Calu3 (cell line): ENCODE measurements at regions not wholly inside any gene's neighbourhood (a gene's known extent, or its start where the extent isn't known, plus 50 kb on each side); places are given as distances from the start of the nearest gene placed in this dataset.

Source experiments
- BruUV-seq: library from RNA; stranded (reverse); fragments of 400-500 nt; replicated peaks from 2 replicates; lab custom pipeline; 2021; lab: Mats Ljungman, UMichigan
- CTCF ChIA-PET: fragments of 300-600 bp; sonication (Branson Sonifier 250); formaldehyde crosslinking; loops from one replicate; lab custom pipeline; 2022; ENCODE audit warnings: antibody characterized with exemption; lab: Charles Lee
- DNase-seq: peaks from one replicate; pipeline ENCODE4 v3.0.0; 2022
- H3K27ac Mint-ChIP-seq: one replicate; pipeline ENCODE4 v1.8.0; 2022; ENCODE audit warnings: mixed read lengths; ENCODE audit not compliant: unreplicated experiment
- H3K27me3 Mint-ChIP-seq: one replicate; pipeline ENCODE4 v1.8.0; 2022; ENCODE audit warnings: mixed read lengths; ENCODE audit not compliant: unreplicated experiment
- H3K36me3 Mint-ChIP-seq: one replicate; pipeline ENCODE4 v1.8.0; 2022; ENCODE audit warnings: mild to moderate bottlenecking, moderate library complexity, mixed read lengths; ENCODE audit not compliant: insufficient read depth, unreplicated experiment
- H3K4me1 Mint-ChIP-seq: one replicate; pipeline ENCODE4 v1.8.0; 2022; ENCODE audit warnings: mild to moderate bottlenecking, low read depth, mixed read lengths; ENCODE audit not compliant: unreplicated experiment
- H3K4me3 Mint-ChIP-seq: one replicate; pipeline ENCODE4 v1.8.0; 2022; ENCODE audit warnings: mild to moderate bottlenecking, low read depth, moderate library complexity, mixed read lengths; ENCODE audit not compliant: unreplicated experiment
- H3K9me3 Mint-ChIP-seq: one replicate; pipeline ENCODE4 v1.8.0; 2022; ENCODE audit warnings: low read depth, mixed read lengths; ENCODE audit not compliant: unreplicated experiment
- intact Hi-C: fragments of 100-400 bp; cut with micrococcal nuclease; formaldehyde crosslinking; loops from one replicate; pipeline ENCODE4 v1.10.0; 2022; ENCODE audit not compliant: unreplicated experiment
- TF ChIP-seq, protein P1 (sequence below): fragments of 200-600 bp; IDR thresholded peaks from one replicate; pipeline ENCODE4 v1.8.0; 2022; ENCODE audit warnings: antibody characterized with exemption; ENCODE audit not compliant: unreplicated experiment

DNA sequence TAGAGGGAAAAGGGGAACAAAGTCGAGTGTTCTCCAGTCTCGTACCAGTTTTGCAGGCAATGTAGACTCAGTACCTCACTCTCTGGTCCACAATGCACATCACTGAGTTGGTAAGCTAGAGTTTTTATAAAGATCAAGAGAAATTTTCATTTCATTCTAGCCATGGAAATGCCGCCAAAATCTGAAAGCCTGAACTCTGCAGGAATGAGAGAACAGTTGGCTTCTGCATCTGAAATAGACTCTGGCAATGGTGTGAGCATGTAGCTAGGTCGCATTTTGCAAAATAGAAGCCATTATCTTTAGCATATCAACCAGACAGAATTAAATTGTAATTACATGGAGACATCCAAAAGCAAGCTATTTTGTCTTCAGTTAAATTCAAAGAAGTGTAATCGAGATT lies 381.0 kb downstream of the NOVA1 start:
- TF ChIP-seq, protein P1, sequence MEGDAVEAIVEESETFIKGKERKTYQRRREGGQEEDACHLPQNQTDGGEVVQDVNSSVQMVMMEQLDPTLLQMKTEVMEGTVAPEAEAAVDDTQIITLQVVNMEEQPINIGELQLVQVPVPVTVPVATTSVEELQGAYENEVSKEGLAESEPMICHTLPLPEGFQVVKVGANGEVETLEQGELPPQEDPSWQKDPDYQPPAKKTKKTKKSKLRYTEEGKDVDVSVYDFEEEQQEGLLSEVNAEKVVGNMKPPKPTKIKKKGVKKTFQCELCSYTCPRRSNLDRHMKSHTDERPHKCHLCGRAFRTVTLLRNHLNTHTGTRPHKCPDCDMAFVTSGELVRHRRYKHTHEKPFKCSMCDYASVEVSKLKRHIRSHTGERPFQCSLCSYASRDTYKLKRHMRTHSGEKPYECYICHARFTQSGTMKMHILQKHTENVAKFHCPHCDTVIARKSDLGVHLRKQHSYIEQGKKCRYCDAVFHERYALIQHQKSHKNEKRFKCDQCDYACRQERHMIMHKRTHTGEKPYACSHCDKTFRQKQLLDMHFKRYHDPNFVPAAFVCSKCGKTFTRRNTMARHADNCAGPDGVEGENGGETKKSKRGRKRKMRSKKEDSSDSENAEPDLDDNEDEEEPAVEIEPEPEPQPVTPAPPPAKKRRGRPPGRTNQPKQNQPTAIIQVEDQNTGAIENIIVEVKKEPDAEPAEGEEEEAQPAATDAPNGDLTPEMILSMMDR = no peak
- CTCF ChIA-PET = no interaction called here
- Mint-ChIP-seq H3K36me3 (no peaks in the 10 kb centered on the region), H3K4me1 (no peaks in the 10 kb centered on the region), H3K4me3 (no peak overlapping the region), H3K9me3 (peaks cover 10% of the 10 kb centered on the region), H3K27me3 (no peaks in the 10 kb centered on the region), H3K27ac (no peak overlapping the region)
- no TSS peak for BruUV-seq
- intact Hi-C loops = no loop called here
- DNase-seq = no peak

DNA sequence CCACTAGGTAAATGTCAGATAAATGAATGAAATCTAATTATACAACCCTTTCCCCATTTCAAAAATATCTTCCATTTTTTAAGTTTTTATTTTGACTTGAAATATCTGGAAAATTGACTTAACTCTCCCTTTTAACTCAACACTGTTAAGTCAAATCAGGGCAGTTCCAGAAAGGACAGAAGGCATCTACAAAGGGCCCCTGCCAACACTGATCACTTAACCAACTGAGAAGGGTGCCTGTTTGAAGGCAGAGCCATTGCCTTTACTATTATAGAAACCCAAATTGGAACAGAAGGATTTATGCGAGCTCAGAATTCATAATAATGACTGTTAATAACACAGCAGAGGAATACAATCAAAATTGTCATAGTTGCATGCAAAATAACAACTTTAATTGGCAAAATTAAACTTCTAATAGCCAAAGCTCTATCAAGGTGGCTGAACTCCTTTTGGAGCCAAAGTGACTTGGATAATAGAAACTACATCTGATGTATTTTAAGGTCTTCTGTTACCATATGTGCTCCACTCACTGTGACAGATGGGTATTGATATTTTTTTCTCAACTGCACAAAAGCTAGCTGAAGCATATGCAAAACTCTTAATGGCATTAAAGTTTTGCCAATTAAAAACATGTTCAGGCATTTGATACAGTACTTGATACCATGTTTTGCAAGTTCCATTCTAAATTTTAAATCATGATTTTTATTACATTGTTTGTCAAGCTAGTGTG lies 383.8 kb downstream of the NOVA1 start:
- BruUV-seq = no TSS peak
- Mint-ChIP-seq H3K27me3 (no peaks in the 10 kb centered on the region), H3K4me3 (no peak overlapping the region), H3K9me3 (peaks cover 5% of the 10 kb centered on the region), H3K27ac (no peak overlapping the region), H3K4me1 (no peaks in the 10 kb centered on the region), H3K36me3 (no peaks in the 10 kb centered on the region)
- CTCF ChIA-PET = no interaction called here
- no peak for DNase-seq
- intact Hi-C loops = no loop called here
- TF ChIP-seq, protein P1 = no peak

- no peak for DNase-seq
- Mint-ChIP-seq H3K4me1 (no peaks in the 10 kb centered on the region), H3K27me3 (no peaks in the 10 kb centered on the region), H3K36me3 (no peaks in the 10 kb centered on the region), H3K27ac (no peak overlapping the region), H3K9me3 (peaks cover 8% of the 10 kb centered on the region), H3K4me3 (no peak overlapping the region)
- TF ChIP-seq, protein P1 = no peak
- no TSS peak for BruUV-seq
- CTCF ChIA-PET = no interaction called here
- intact Hi-C loops = no loop called here
Observed at GRCh38 chr14:26209699-26210098, 388.1 kb downstream of the NOVA1 start.

GRCh38 chr14:26206640-26207039 lies 391.2 kb downstream of the NOVA1 start:
- H3K36me3 Mint-ChIP-seq = no peaks in the 10 kb centered on the region
- CTCF ChIA-PET = no interaction called here
- no peak overlapping the region for H3K27ac Mint-ChIP-seq
- H3K27me3 Mint-ChIP-seq = no peaks in the 10 kb centered on the region
- no peak overlapping the region for H3K4me3 Mint-ChIP-seq
- no peaks in the 10 kb centered on the region for H3K4me1 Mint-ChIP-seq
- H3K9me3 Mint-ChIP-seq = peaks cover 5% of the 10 kb centered on the region
- BruUV-seq = no TSS peak
- no peak for DNase-seq
- TF ChIP-seq, protein P1 = no peak
- intact Hi-C loops = no loop called here
